Tibial nerve (tissue), 4 donors: ENCODE measurements at regions not wholly inside any gene's neighbourhood (a gene's known extent, or its start where the extent isn't known, plus 50 kb on each side); places are given as distances from the start of the nearest gene placed in this dataset.

Experiments
- EP300 ChIP-seq, 2 donors: sonication (generic); formaldehyde crosslinking; IDR thresholded peaks; one replicate each; pipeline ENCODE4 v1.6.1; 2017; ENCODE audit warnings: antibody characterized with exemption in 2 of 2, mild to moderate bottlenecking in 1 of 2
- POLR2A ChIP-seq, 2 donors: fragments of 450-650 bp; IDR thresholded peaks; one replicate each; pipeline ENCODE4 v1.6.1; 2017; ENCODE audit warnings: antibody characterized with exemption in 2 of 2, mild to moderate bottlenecking in 2 of 2, moderate library complexity in 2 of 2
- TF ChIP-seq, protein P1 (sequence below), 5 experiments: fragments of 200-600 bp in 3 of 5; fragments of 450-650 bp in 2 of 5; sonication (generic) in 3 of 5; IDR thresholded peaks; one replicate each; pipeline ENCODE4 v1.5.1; 2016 to 2019; ENCODE audit warnings: antibody characterized with exemption in 5 of 5, mild to moderate bottlenecking in 3 of 5, moderate library complexity in 2 of 5

DNA sequence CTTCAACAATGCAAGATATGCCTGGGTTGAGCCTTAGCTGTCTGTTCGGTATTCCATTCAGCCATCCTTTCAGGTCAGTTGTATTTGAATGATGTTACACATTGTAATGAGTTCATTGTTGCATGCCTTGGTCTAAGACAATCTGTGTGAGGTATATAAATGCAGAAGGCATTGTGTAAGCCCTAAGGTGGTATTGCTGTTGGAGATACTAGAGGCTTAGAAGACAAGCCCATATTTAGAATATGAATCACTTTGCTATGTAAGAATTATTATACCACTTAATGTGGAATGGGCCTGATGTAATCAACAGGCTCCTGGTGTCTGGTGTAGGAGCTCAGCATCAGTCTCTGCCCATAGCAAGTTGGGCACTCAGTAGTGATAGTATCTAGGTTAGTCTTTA, 473.4 kb upstream of the GNPDA2 start:
- TF ChIP-seq POLR2A (IDR thresholded peaks at IDR 0.05) (no peak), EP300 (IDR thresholded peaks at IDR 0.05) (no peak)
- TF ChIP-seq, protein P1, sequence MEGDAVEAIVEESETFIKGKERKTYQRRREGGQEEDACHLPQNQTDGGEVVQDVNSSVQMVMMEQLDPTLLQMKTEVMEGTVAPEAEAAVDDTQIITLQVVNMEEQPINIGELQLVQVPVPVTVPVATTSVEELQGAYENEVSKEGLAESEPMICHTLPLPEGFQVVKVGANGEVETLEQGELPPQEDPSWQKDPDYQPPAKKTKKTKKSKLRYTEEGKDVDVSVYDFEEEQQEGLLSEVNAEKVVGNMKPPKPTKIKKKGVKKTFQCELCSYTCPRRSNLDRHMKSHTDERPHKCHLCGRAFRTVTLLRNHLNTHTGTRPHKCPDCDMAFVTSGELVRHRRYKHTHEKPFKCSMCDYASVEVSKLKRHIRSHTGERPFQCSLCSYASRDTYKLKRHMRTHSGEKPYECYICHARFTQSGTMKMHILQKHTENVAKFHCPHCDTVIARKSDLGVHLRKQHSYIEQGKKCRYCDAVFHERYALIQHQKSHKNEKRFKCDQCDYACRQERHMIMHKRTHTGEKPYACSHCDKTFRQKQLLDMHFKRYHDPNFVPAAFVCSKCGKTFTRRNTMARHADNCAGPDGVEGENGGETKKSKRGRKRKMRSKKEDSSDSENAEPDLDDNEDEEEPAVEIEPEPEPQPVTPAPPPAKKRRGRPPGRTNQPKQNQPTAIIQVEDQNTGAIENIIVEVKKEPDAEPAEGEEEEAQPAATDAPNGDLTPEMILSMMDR (IDR thresholded peaks at IDR 0.05) = no peak
